Esophagus muscularis mucosa (tissue), 4 donors: ENCODE measurements at regions not wholly inside any gene's neighbourhood (a gene's known extent, or its start where the extent isn't known, plus 50 kb on each side); places are given as distances from the start of the nearest gene placed in this dataset.

ENCODE experiments used
- DNase-seq: peaks from one replicate; pipeline ENCODE4 v3.0.0-alpha.2; 2017; ENCODE audit errors: extremely low spot score
- H3K27ac ChIP-seq, 4 donors: fragments of 200-600 bp; sonication (generic); replicated peaks in 1 of 4; 1 replicate in 3 of 4; 2 replicates in 1 of 4; pipeline ENCODE4 v1.5.1; 2016 to 2019; ENCODE audit warnings: mild to moderate bottlenecking in 1 of 4
- H3K27me3 ChIP-seq, 4 donors: fragments of 200-600 bp; sonication (generic); one replicate each; pipeline versions ENCODE4 v1.5.1 to v1.6.0; 2016 to 2019
- H3K36me3 ChIP-seq, 4 donors: fragments of 200-600 bp; sonication (generic); one replicate each; pipeline ENCODE4 v1.5.1; 2016 to 2019
- H3K4me1 ChIP-seq, 4 donors: fragments of 200-600 bp; sonication (generic); one replicate each; pipeline ENCODE4 v1.5.1; 2016 to 2019
- H3K4me3 ChIP-seq, 4 donors: fragments of 200-600 bp; sonication (generic); 1 replicate in 2 of 4; 2 replicates in 2 of 4; pipeline ENCODE4 v1.5.1; 2016 to 2019; ENCODE audit warnings: mild to moderate bottlenecking in 4 of 4, moderate library complexity in 1 of 4
- H3K9me3 ChIP-seq, 4 donors: fragments of 200-600 bp; sonication (generic); 1 replicate in 3 of 4; 2 replicates in 1 of 4; pipeline ENCODE4 v1.5.1; 2016 to 2019
- CTCF ChIP-seq, 3 experiments: fragments of 200-600 bp in 2 of 3; fragments of 450-650 bp in 1 of 3; sonication (generic) in 2 of 3; IDR thresholded peaks; one replicate each; pipeline ENCODE4 v1.5.1; 2017 to 2019; ENCODE audit warnings: antibody characterized with exemption in 3 of 3, mild to moderate bottlenecking in 2 of 3, moderate library complexity in 1 of 3
- EP300 ChIP-seq: sonication (generic); formaldehyde crosslinking; IDR thresholded peaks from one replicate; pipeline ENCODE4 v1.6.1; 2017; ENCODE audit warnings: antibody characterized with exemption
- POLR2A ChIP-seq: fragments of 450-650 bp; IDR thresholded peaks from one replicate; pipeline ENCODE4 v1.6.1; 2017; ENCODE audit warnings: antibody characterized with exemption, moderate library complexity, mild to moderate bottlenecking, low read depth
- POLR2AphosphoS5 ChIP-seq, 2 donors: sonication (generic); formaldehyde crosslinking; IDR thresholded peaks; one replicate each; pipeline ENCODE4 v1.6.1; 2017; ENCODE audit warnings: antibody characterized with exemption in 2 of 2
- WGBS: methylation state at CpG from one replicate; pipeline ENCODE4 v1.1.5; 2018; 5-methylcytosine and 5-hydroxymethylcytosine counted together
- intact Hi-C: fragments of 100-400 bp; cut with DNase I; formaldehyde crosslinking; loops from one replicate; pipeline ENCODE4 v1.15.1; 2023

GRCh38 chr10:111548084-111548726 lies 471.4 kb downstream of the ADRA2A start:
- no peak for DNase-seq
- intact Hi-C loops = no loop called here
- no peaks in the 10 kb centered on the region for H3K36me3 ChIP-seq
- 93% methylated on average over 1 of the region's 1 CpG for WGBS
- TF ChIP-seq POLR2A (no peak), POLR2AphosphoS5 (IDR thresholded peaks at IDR 0.05) (no peak), CTCF (IDR thresholded peaks at IDR 0.05) (no peak), EP300 (no peak)
- H3K4me1 ChIP-seq = no peaks in the 10 kb centered on the region
- no peak overlapping the region for H3K4me3 ChIP-seq
- no peaks in the 10 kb centered on the region for H3K9me3 ChIP-seq
- no peak overlapping the region for H3K27ac ChIP-seq
- H3K27me3 ChIP-seq = no peaks in the 10 kb centered on the region

- 83% methylated on average over 5 of the region's 5 CpGs for WGBS
- intact Hi-C loops = no loop called here
- Histone ChIP-seq H3K27me3 (no peaks in the 10 kb centered on the region), H3K27ac (no peak overlapping the region), H3K4me1 (no peaks in the 10 kb centered on the region), H3K36me3 (no peaks in the 10 kb centered on the region), H3K4me3 (no peak overlapping the region), H3K9me3 (no peaks in the 10 kb centered on the region)
- TF ChIP-seq POLR2AphosphoS5 (IDR thresholded peaks at IDR 0.05) = no peak
- no peak for TF ChIP-seq POLR2A
- DNase-seq = no peak
Observed at GRCh38 chr10:111551001-111551400, 474.2 kb downstream of the ADRA2A start.

- Histone ChIP-seq H3K4me3 (no peak overlapping the region), H3K27me3 (no peaks in the 10 kb centered on the region), H3K4me1 (no peaks in the 10 kb centered on the region), H3K36me3 (no peaks in the 10 kb centered on the region), H3K27ac (no peak overlapping the region), H3K9me3 (no peaks in the 10 kb centered on the region)
- intact Hi-C loops = no loop called here
- no peak for DNase-seq
- no peak for TF ChIP-seq CTCF (IDR thresholded peaks at IDR 0.05)
- no peak for TF ChIP-seq POLR2AphosphoS5 (IDR thresholded peaks at IDR 0.05)
- TF ChIP-seq POLR2A = no peak
- no peak for TF ChIP-seq EP300
- 48% methylated on average over 3 of the region's 3 CpGs for WGBS
Observed at GRCh38 chr10:111556666-111557065, 479.8 kb downstream of the ADRA2A start.

- intact Hi-C loops = no loop called here
- Histone ChIP-seq H3K4me3 (no peak overlapping the region), H3K27ac (no peak overlapping the region), H3K27me3 (no peaks in the 10 kb centered on the region), H3K4me1 (no peaks in the 10 kb centered on the region), H3K9me3 (no peaks in the 10 kb centered on the region), H3K36me3 (no peaks in the 10 kb centered on the region)
- TF ChIP-seq POLR2AphosphoS5 (IDR thresholded peaks at IDR 0.05) (no peak), EP300 (no peak), CTCF (IDR thresholded peaks at IDR 0.05) (no peak), POLR2A (no peak)
- WGBS = 82% methylated on average over 4 of the region's 4 CpGs
- no peak for DNase-seq
Observed at GRCh38 chr10:111558211-111558610, 481.4 kb downstream of the ADRA2A start.

GRCh38 chr10:111560027-111560426 lies 483.2 kb downstream of the ADRA2A start:
- no peaks in the 10 kb centered on the region for H3K4me1 ChIP-seq
- no peaks in the 10 kb centered on the region for H3K27me3 ChIP-seq
- DNase-seq = no peak
- 65% methylated on average over 4 of the region's 4 CpGs for WGBS
- TF ChIP-seq EP300 (no peak), POLR2AphosphoS5 (IDR thresholded peaks at IDR 0.05) (no peak), CTCF (IDR thresholded peaks at IDR 0.05) (no peak), POLR2A (no peak)
- no peaks in the 10 kb centered on the region for H3K9me3 ChIP-seq
- no peak overlapping the region for H3K4me3 ChIP-seq
- H3K27ac ChIP-seq = no peak overlapping the region
- intact Hi-C loops = no loop called here
- H3K36me3 ChIP-seq = no peaks in the 10 kb centered on the region
